Coronary artery (tissue), 2 donors: ENCODE measurements at regions not wholly inside any gene's neighbourhood (a gene's known extent, or its start where the extent isn't known, plus 50 kb on each side); places are given as distances from the start of the nearest gene placed in this dataset.

Experiments used
- DNase-seq: peaks from one replicate; pipeline ENCODE4 v3.0.0-alpha.2; 2017; ENCODE audit warnings: low spot score
- H3K27ac ChIP-seq, 2 donors: fragments of 200-600 bp; sonication (generic); one replicate each; pipeline ENCODE4 v1.5.1; 2016 to 2019
- H3K4me3 ChIP-seq: fragments of 200-600 bp; sonication (generic); 2 replicates; pipeline ENCODE4 v1.5.1; 2016; ENCODE audit warnings: mild to moderate bottlenecking, moderate library complexity
- CTCF ChIP-seq: fragments of 200-600 bp; sonication (generic); IDR thresholded peaks from one replicate; pipeline ENCODE4 v1.5.1; 2019; ENCODE audit warnings: antibody characterized with exemption

DNA sequence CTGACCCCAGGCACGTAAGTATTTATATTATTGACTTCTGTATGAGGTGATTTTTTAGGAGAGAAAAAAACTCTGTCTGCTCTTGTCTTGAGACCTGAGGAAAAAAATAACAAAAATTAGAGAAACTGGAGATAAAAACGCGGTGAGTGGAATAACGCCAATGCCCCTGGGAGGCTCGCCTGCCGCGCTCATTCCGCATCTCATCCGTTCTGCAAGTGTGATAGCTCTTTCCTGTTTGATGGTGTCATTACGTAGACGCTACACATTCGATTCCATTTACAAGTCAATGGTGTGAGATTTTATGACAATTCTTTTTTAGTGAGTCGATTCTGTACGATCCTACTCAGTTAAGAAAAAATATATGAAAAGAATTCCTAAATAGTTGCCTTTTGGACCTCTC lies 194.3 kb upstream of the SMIM21 start:
- Histone ChIP-seq H3K27ac (no peak overlapping the region), H3K4me3 (no peak overlapping the region)
- TF ChIP-seq CTCF: no peak
- no peak for DNase-seq

DNA sequence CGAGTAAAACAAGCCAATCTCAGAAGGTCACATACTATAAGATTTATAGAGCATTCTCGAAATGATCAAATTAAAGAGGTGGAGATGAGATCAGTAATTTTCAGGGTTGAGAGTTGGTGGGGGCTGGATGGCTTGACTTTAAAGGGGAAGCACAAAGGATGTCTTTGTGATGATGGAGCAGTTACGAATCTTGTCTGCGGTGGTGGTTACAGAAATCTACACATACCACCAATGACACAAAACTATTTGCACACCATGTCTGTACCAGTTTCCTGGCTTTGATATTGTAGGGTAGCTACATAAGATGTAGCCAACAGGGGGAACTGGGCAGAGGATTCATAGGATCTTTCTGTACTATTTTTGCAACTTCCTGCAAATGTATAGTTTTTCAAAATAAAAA lies 190.6 kb upstream of the SMIM21 start:
- Histone ChIP-seq H3K27ac (no peak overlapping the region), H3K4me3 (no peak overlapping the region)
- DNase-seq: no peak
- TF ChIP-seq CTCF: no peak

DNA sequence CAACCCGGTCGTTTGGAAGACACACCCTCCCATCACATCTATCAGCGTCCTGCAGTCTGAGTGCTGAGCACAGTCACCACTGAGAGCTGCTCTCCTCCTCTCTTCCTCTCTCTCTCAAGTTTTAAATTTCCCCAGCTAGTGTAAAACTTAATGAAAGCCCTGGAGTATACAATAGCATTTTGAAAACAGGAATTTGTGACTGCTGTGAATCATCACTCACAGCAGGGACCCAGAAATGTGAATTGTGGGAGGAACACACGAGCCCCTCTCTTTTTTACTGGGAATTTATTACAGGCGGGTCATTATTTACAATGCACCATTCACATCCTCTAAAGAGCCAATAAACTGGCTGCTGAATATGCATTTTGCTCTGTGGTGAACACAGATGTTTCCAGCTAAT lies 185.0 kb upstream of the SMIM21 start:
- no peak overlapping the region for H3K4me3 ChIP-seq
- no peak for TF ChIP-seq CTCF
- no peak overlapping the region for H3K27ac ChIP-seq
- no peak for DNase-seq

GRCh38 chr18:75607701-75608100 lies 180.2 kb upstream of the SMIM21 start:
- DNase-seq: no peak
- Histone ChIP-seq H3K4me3 (no peak overlapping the region), H3K27ac (no peak overlapping the region)
- TF ChIP-seq CTCF: no peak

DNA sequence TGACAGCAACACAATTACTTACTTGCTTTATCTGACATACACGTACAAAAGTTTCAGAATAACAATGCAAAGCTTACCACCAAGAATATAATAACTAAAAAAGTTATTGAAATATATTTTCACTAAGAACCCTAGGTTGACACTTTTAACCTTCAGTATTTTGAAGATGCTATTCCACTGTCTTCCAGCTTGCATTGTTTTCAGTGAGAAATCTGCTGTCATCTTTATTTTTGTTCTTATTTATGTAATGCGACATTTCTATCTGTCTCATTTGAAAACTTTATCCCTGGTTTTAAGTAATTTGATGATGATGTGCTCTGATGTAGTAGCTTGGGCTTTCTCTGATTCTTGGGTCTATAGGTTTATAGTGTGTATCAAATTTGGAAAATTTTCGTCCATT lies 165.0 kb upstream of the SMIM21 start:
- TF ChIP-seq CTCF: no peak
- no peak overlapping the region for H3K4me3 ChIP-seq
- no peak overlapping the region for H3K27ac ChIP-seq
- DNase-seq: no peak

- no peak overlapping the region for H3K27ac ChIP-seq
- H3K4me3 ChIP-seq: no peak overlapping the region
- TF ChIP-seq CTCF: no peak
- no peak for DNase-seq
These were observed 160.9 kb upstream of the SMIM21 start for GRCh38 chr18:75588412-75588811.

GRCh38 chr18:75587131-75587530 lies 159.6 kb upstream of the SMIM21 start:
- no peak for DNase-seq
- H3K4me3 ChIP-seq: no peak overlapping the region
- no peak for TF ChIP-seq CTCF
- no peak overlapping the region for H3K27ac ChIP-seq
